ENCODE measurements at regions not wholly inside any gene's neighbourhood (a gene's known extent, or its start where the extent isn't known, plus 50 kb on each side); places are given as distances from the start of the nearest gene placed in this dataset.
A peak's percentile ranks its signal among the peaks of the same experiment; 100 is the strongest.

DNA sequence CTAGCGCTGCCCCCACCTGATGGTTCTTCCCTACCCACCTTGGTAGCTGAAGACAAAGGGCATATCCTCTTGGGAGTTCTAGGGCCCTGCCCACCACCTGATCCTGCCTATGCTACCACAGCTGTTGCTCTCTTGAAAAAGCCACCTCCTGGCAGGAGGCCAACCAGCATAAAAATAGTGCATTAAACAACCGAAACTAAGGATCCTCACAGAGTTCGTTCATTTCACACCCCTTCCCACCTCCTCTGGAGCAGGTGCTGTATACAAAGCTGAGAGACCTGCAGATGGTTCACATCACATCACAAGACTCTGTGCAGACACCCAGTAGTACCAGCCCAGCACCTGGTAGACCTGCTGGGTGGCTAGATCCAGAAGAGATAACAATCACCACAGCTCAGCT, 1348.0 kb upstream of the TMEFF2 start:
- Histone ChIP-seq H4K20me1 (ENCODE audit: control insufficient read depth, insufficient read depth) (no peaks in the 10 kb centered on the region), H3K4me3 (no peak overlapping the region), H3K36me3 (ENCODE audit: control insufficient read depth in 2 of 2, insufficient read depth in 2 of 2, low read length in 1 of 2) (no peaks in the 10 kb centered on the region), H2AFZ (ENCODE audit: control insufficient read depth, low read depth, low read length) (no peak overlapping the region), H3K9me3 (replicated peaks; ENCODE audit: control insufficient read depth, insufficient read depth, low read length) (no peaks in the 10 kb centered on the region), H3K27ac (ENCODE audit: control insufficient read depth, insufficient read depth) (no peak overlapping the region), H3K79me2 (ENCODE audit: control insufficient read depth, insufficient read depth, low read length) (no peaks in the 10 kb centered on the region), H3K4me2 (ENCODE audit: control insufficient read depth, insufficient read depth) (no peak overlapping the region), H3K27me3 (replicated peaks in 1 of 2; ENCODE audit: control insufficient read depth in 2 of 2, insufficient read depth in 2 of 2, low read length in 1 of 2) (no peaks in the 10 kb centered on the region), H3K9ac (ENCODE audit: control insufficient read depth, insufficient read depth, low read length) (no peak overlapping the region), H3K4me1 (ENCODE audit: control insufficient read depth, insufficient read depth, low read length) (no peaks in the 10 kb centered on the region)
- BruUV-seq (replicated peaks): no TSS peak
- peak; percentile 33; the same call in 1 of the 2 replicates for TF ChIP-seq IKZF1 (conservative IDR thresholded peaks at IDR 0.05)
- TF ChIP-seq RBBP5 (conservative IDR thresholded peaks at IDR 0.05): no peak
- no peak for TF ChIP-seq RELA (IDR thresholded peaks at IDR 0.05; ENCODE audit: borderline replicate concordance, partially characterized antibody)
- no peak for TF ChIP-seq USF2 (IDR thresholded peaks at IDR 0.05; ENCODE audit: borderline replicate concordance, low read depth, low read length)
- TF ChIP-seq SUZ12 (IDR thresholded peaks at IDR 0.05; ENCODE audit: unreplicated experiment): no peak
- TF ChIP-seq MEF2A (IDR thresholded peaks at IDR 0.05; ENCODE audit: insufficient read depth, low read depth, low read length): no peak
- ChIA-PET CTCF (interaction anchor here (0.6 kb wide), 1 partner anchor 316 kb away, joined by 3 read pairs; no protein-coding TSS in a partner anchor), SMC1A (ENCODE audit: uncharacterized antibody, unreplicated experiment) (interaction anchor here (0.7 to 2.1 kb wide), 5 partner anchors 14 to 32 kb away, joined by 3 to 6 read pairs (median 3); no protein-coding TSS in a partner anchor), RAD21 (ENCODE audit: unreplicated experiment) (no interaction called here), POLR2A (no interaction called here)
- in situ Hi-C loops (cut with MboI): no loop called here
- FAIRE-seq (no peak), DNase-seq (ENCODE audit: low read depth, low spot score) (no peak), ATAC-seq (peak; percentile 33; the same call in 2 of the 3 replicates)
- intact Hi-C loops (cut with micrococcal nuclease; ENCODE audit: unreplicated experiment): no loop called here
- WGBS (ENCODE audit: insufficient coverage, insufficient replicate concordance, low lambda C conversion rate, missing lambda C conversion rate): 42% methylated on average over 3 of the region's 3 CpGs

DNA sequence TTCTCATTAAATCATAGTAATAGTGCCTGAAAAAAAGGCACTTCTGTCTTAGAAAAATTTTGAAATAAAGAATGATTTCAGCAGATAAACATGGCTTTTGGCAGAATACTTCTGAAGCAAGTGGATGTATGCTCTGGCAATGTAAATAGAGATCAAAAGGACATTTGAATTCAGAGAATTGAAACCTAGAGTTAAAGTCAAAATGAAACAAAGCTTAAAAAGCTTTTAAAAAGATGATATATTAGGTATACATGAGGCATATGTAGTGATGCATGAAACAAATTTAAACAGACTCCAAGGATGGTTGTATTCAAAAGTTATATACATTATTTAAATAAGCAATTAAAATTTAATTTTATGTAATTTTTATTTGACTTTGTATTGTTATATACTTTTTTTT, 1344.5 kb upstream of the TMEFF2 start:
- no peak overlapping the region for H3K27ac ChIP-seq (ENCODE audit: control insufficient read depth, insufficient read depth)
- no peak overlapping the region for H3K4me2 ChIP-seq (ENCODE audit: control insufficient read depth, insufficient read depth)
- ChIA-PET CTCF (no interaction called here), SMC1A (ENCODE audit: uncharacterized antibody, unreplicated experiment) (interaction anchor here (0.8 to 1.0 kb wide), 3 partner anchors 13 to 18 kb away, joined by 3 read pairs; no protein-coding TSS in a partner anchor), POLR2A (interaction anchor here (0.5 kb wide), 1 partner anchor 18 kb away, joined by 3 read pairs; no protein-coding TSS in a partner anchor), RAD21 (ENCODE audit: unreplicated experiment) (no interaction called here)
- FAIRE-seq (no peak), DNase-seq (ENCODE audit: low read depth, low spot score) (no peak), ATAC-seq (peak; percentile 95)
- no peak overlapping the region for H3K9ac ChIP-seq (ENCODE audit: control insufficient read depth, insufficient read depth, low read length)
- no peak overlapping the region for H2AFZ ChIP-seq (ENCODE audit: control insufficient read depth, low read depth, low read length)
- no TSS peak for BruUV-seq (replicated peaks)
- no peak overlapping the region for H3K4me3 ChIP-seq
- no peaks in the 10 kb centered on the region for H3K79me2 ChIP-seq (ENCODE audit: control insufficient read depth, insufficient read depth, low read length)
- no peaks in the 10 kb centered on the region for H3K4me1 ChIP-seq (ENCODE audit: control insufficient read depth, insufficient read depth, low read length)
- intact Hi-C loops (cut with micrococcal nuclease; ENCODE audit: unreplicated experiment): no loop called here
- H3K9me3 ChIP-seq (replicated peaks; ENCODE audit: control insufficient read depth, insufficient read depth, low read length): no peaks in the 10 kb centered on the region
- H4K20me1 ChIP-seq (ENCODE audit: control insufficient read depth, insufficient read depth): no peaks in the 10 kb centered on the region
- no peaks in the 10 kb centered on the region for H3K27me3 ChIP-seq (replicated peaks in 1 of 2; ENCODE audit: control insufficient read depth in 2 of 2, insufficient read depth in 2 of 2, low read length in 1 of 2)
- in situ Hi-C loops (cut with MboI): no loop called here
- TF ChIP-seq ZNF217 (IDR thresholded peaks at IDR 0.05): peak; percentile 74; the same call in 1 of the 2 replicates
- 0 out of 2 replicates have a peak, but pooled peaks have one; percentile 29 for TF ChIP-seq ATF7 (IDR thresholded peaks at IDR 0.05; ENCODE audit: low read depth)
- peak; percentile 36; the same call in 1 of the 2 replicates for TF ChIP-seq BMI1 (IDR thresholded peaks at IDR 0.05; ENCODE audit: borderline replicate concordance)
- TF ChIP-seq CREB1 (IDR thresholded peaks at IDR 0.05; ENCODE audit: low read depth): no peak
- peak; percentile 47 for TF ChIP-seq JUNB (IDR thresholded peaks at IDR 0.05)
- peak; percentile 41; the same call in 1 of the 2 replicates for TF ChIP-seq NR2F1 (conservative IDR thresholded peaks at IDR 0.05)
- TF ChIP-seq FOXK2 (IDR thresholded peaks at IDR 0.05): no peak
- TF ChIP-seq NKRF (conservative IDR thresholded peaks at IDR 0.05): no peak
- peak; percentile 69; the same call in 1 of the 2 replicates for TF ChIP-seq DPF2 (IDR thresholded peaks at IDR 0.05)
- 0 out of 2 replicates have a peak, but pooled peaks have one; percentile 50 for TF ChIP-seq TCF7 (IDR thresholded peaks at IDR 0.05; ENCODE audit: borderline replicate concordance)
- TF ChIP-seq MTA2 (IDR thresholded peaks at IDR 0.05; ENCODE audit: low read depth): peak; percentile 31; the same call in 1 of the 2 replicates
- H3K36me3 ChIP-seq (ENCODE audit: control insufficient read depth in 2 of 2, insufficient read depth in 2 of 2, low read length in 1 of 2): no peaks in the 10 kb centered on the region

Data from GM12878 (cell line).